OCI-LY1 (cell line): ENCODE measurements at regions not wholly inside any gene's neighbourhood (a gene's known extent, or its start where the extent isn't known, plus 50 kb on each side); places are given as distances from the start of the nearest gene placed in this dataset.

Experiments used
- EZH2 ChIP-seq: fragments of 200-600 bp; sonication (generic), shearing (Covaris generic); IDR thresholded peaks from 2 replicates; pipeline ENCODE4 v1.8.0; 2017; ENCODE audit warnings: borderline replicate concordance, mixed run types, mild to moderate bottlenecking, antibody characterized with exemption, low read length, moderate library complexity, mixed read lengths
- TF ChIP-seq, protein P1 (sequence below): fragments of 200-600 bp; sonication (generic), shearing (Covaris generic); IDR thresholded peaks from 2 replicates; pipeline ENCODE4 v1.5.1; 2017; ENCODE audit warnings: mild to moderate bottlenecking, antibody characterized with exemption, low read length, moderate library complexity, mixed read lengths

DNA sequence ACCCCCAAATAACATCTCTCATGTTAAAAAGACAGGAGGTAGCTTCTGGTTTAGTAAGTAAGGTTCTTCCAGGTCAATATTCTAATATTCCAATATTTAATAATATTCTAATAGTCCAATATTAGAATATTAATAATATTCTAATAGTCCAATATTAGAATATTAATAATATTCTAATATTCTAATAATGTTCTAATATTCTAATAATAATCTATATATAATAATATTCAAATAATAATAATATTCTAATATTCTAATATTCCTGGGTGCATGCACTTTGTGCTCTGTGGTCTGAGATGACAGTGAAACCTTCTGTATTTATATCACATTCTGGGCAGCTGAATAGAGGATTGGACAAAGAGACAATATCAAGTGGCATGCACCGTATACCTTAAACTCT lies 96.1 kb downstream of the PCDH10 start:
- TF ChIP-seq EZH2 = no peak
- TF ChIP-seq, protein P1, sequence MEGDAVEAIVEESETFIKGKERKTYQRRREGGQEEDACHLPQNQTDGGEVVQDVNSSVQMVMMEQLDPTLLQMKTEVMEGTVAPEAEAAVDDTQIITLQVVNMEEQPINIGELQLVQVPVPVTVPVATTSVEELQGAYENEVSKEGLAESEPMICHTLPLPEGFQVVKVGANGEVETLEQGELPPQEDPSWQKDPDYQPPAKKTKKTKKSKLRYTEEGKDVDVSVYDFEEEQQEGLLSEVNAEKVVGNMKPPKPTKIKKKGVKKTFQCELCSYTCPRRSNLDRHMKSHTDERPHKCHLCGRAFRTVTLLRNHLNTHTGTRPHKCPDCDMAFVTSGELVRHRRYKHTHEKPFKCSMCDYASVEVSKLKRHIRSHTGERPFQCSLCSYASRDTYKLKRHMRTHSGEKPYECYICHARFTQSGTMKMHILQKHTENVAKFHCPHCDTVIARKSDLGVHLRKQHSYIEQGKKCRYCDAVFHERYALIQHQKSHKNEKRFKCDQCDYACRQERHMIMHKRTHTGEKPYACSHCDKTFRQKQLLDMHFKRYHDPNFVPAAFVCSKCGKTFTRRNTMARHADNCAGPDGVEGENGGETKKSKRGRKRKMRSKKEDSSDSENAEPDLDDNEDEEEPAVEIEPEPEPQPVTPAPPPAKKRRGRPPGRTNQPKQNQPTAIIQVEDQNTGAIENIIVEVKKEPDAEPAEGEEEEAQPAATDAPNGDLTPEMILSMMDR = no peak
